ENCODE measurements at regions not wholly inside any gene's neighbourhood (a gene's known extent, or its start where the extent isn't known, plus 50 kb on each side); places are given as distances from the start of the nearest gene placed in this dataset.

- Histone ChIP-seq H2BK120ac (replicated peaks; ENCODE audit: low read depth, low read length) (no peak overlapping the region), H3K4me2 (ENCODE audit: insufficient read depth in 1 of 2, low read depth in 2 of 2, low read length in 2 of 2) (no peak overlapping the region), H2AK5ac (ENCODE audit: low read depth, low read length) (no peak overlapping the region), H3K14ac (ENCODE audit: insufficient read length) (no peak overlapping the region), H4K5ac (ENCODE audit: insufficient read length, low read depth, low read length) (no peak overlapping the region), H3K79me1 (ENCODE audit: low read depth, low read length) (no peaks in the 10 kb centered on the region), H2BK5ac (ENCODE audit: low read depth, low read length) (no peak overlapping the region), H3K4me1 (replicated peaks in 1 of 4; ENCODE audit: control insufficient read depth in 3 of 4, insufficient read depth in 4 of 4, low read length in 3 of 4) (peaks cover 0 to 3% (median 0%) of the 10 kb centered on the region in 4 experiments; a peak in 1 of 7 replicates), H3K23me2 (ENCODE audit: low read depth, low read length) (peaks cover 2% of the 10 kb centered on the region; the same call in 1 of the 2 replicates), H3K27me3 (replicated peaks in 1 of 4; ENCODE audit: control insufficient read depth in 3 of 4, extremely low read depth in 1 of 4, insufficient read depth in 3 of 4, low read length in 3 of 4) (peaks cover 0 to 5% (median 2%) of the 10 kb centered on the region in 4 experiments; a peak in 4 of 7 replicates), H3K56ac (replicated peaks; ENCODE audit: insufficient read length, low read depth, low read length) (no peak overlapping the region), H2BK15ac (ENCODE audit: low read length) (no peak overlapping the region), H3K9ac (replicated peaks in 1 of 4; ENCODE audit: extremely low read depth in 1 of 4, low read depth in 3 of 4, low read length in 3 of 4) (no peak overlapping the region), H3K18ac (ENCODE audit: extremely low read depth, low read length) (no peak overlapping the region), H3K36me3 (ENCODE audit: control insufficient read depth in 2 of 4, insufficient read depth in 4 of 4, low read length in 3 of 4) (no peaks in the 10 kb centered on the region; a peak in 1 of 8 replicates), H3K9me3 (ENCODE audit: insufficient read depth in 2 of 2, low read depth in 1 of 2, low read length in 1 of 2) (no peaks in the 10 kb centered on the region), H3K4me3 (ENCODE audit: extremely low read depth in 1 of 4, insufficient read depth in 2 of 4, low read depth in 3 of 4, low read length in 4 of 4) (no peak overlapping the region), H3K27ac (ENCODE audit: low read depth, low read length) (no peak overlapping the region), H4K8ac (ENCODE audit: extremely low read depth, insufficient read depth, low read length) (no peak overlapping the region), H2BK20ac (ENCODE audit: low read length) (no peak overlapping the region), H4K91ac (replicated peaks; ENCODE audit: insufficient read length, low read length) (no peak overlapping the region), H3K4ac (replicated peaks; ENCODE audit: insufficient read length, low read depth, low read length) (no peak overlapping the region), H2AFZ (ENCODE audit: low read length) (no peak overlapping the region), H4K20me1 (replicated peaks in 1 of 2; ENCODE audit: control insufficient read depth in 1 of 2, insufficient read depth in 2 of 2, low read length in 2 of 2) (no peaks in the 10 kb centered on the region), H3K23ac (ENCODE audit: insufficient read length) (no peak overlapping the region), H2BK12ac (ENCODE audit: low read depth, low read length) (no peak overlapping the region), H3K79me2 (ENCODE audit: control insufficient read depth in 1 of 2, insufficient read depth in 2 of 2, low read length in 2 of 2) (no peaks in the 10 kb centered on the region)
- ChIA-PET POLR2A (ENCODE audit: partially characterized antibody) (no interaction called here), CTCF (ENCODE audit: partially characterized antibody) (interaction anchor here (0.7 to 1.4 kb wide), 3 partner anchors 16 to 157 kb away, joined by 3 to 4 read pairs (median 4); no protein-coding TSS in a partner anchor)
- 84% methylated on average over 7 of the region's 7 CpGs; no CpG with 5 or more reads in 1 of the 2 experiments for WGBS, 2 experiments (ENCODE audit: extremely low coverage in 1 of 2, insufficient coverage in 1 of 2, insufficient read length in 1 of 2, insufficient replicate concordance in 2 of 2, low coverage in 1 of 2, low lambda C conversion rate in 2 of 2, missing lambda C conversion rate in 1 of 2)
- no peak for TF ChIP-seq MAFK (IDR thresholded peaks at IDR 0.05; ENCODE audit: low read depth, low read length)
- no peak for TF ChIP-seq HDAC2 (IDR thresholded peaks at IDR 0.05; ENCODE audit: borderline replicate concordance in 1 of 2, low read depth in 2 of 2, low read length in 2 of 2)
- TF ChIP-seq TBP (IDR thresholded peaks at IDR 0.05; ENCODE audit: low read depth, low read length): no peak
- TF ChIP-seq POLR2AphosphoS5 (IDR thresholded peaks at IDR 0.05; ENCODE audit: low read depth, low read length): no peak
- no peak for TF ChIP-seq CBX5 (IDR thresholded peaks at IDR 0.05; ENCODE audit: low read depth, low read length)
- no peak for TF ChIP-seq BRCA1 (IDR thresholded peaks at IDR 0.05; ENCODE audit: low read depth, low read length)
- TF ChIP-seq SP4 (IDR thresholded peaks at IDR 0.05; ENCODE audit: low read length): no peak
- FAIRE-seq (no peak), DNase-seq (ENCODE audit: low read depth in 1 of 2, low spot score in 2 of 2) (no peak)
Measured at GRCh38 chr20:60921022-60921622, 330.9 kb upstream of the CDH4 start.

Data from H1 (cell line).